K562 (cell line): ENCODE measurements at regions not wholly inside any gene's neighbourhood (a gene's known extent, or its start where the extent isn't known, plus 50 kb on each side); places are given as distances from the start of the nearest gene placed in this dataset.

Source experiments
- ATAC-seq: fragments of 200-7000 bp; cut with Tn5 transposase; 3 replicates; pipeline ENCODE4 v1.9.1; 2020; ENCODE audit warnings: moderate library complexity
- BruUV-seq: library from RNA; stranded (reverse); fragments of 400-500 nt; replicated peaks from 2 replicates; lab custom pipeline; 2021; lab: Mats Ljungman, UMichigan
- CTCF ChIA-PET: fragments of 300-600 bp; formaldehyde crosslinking; extraction: SDS; loops from one replicate; lab custom pipeline; 2021; ENCODE audit warnings: low intra/inter-chr PET ratio; lab: Yijun Ruan, JAX
- POLR2A ChIA-PET: fragments of 300-600, 350-650 bp; sonication (Branson Sonifier 250); formaldehyde crosslinking; extraction: SDS; loops from one replicate; lab custom pipeline; 2021; ENCODE audit warnings: antibody characterized with exemption, inconsistent platforms; lab: Yijun Ruan, JAX
- DNase-seq, 4 experiments: peaks; one replicate each; pipeline versions ENCODE4 v3.0.0 to v3.0.0-alpha.2; 2011 to 2018; ENCODE audit warnings: low spot score in 3 of 4, mixed read lengths in 3 of 4; ENCODE audit errors: extremely low read depth in 1 of 4
- FAIRE-seq: peaks from 2 replicates; lab custom pipeline; 2011; peaks lifted over from hg19 to GRCh38; lab: Jason Lieb, UNC
- H2AFZ ChIP-seq: 2 replicates; pipeline ENCODE4 v1.6.0; 2011; ENCODE audit warnings: low read depth, low read length, control low read depth, inconsistent platforms
- H3K27ac ChIP-seq: fragments of 200-600 bp; 3 replicates; pipeline ENCODE4 v1.8.0; 2011; ENCODE audit warnings: low read depth, mild to moderate bottlenecking, control low read depth, inconsistent platforms, low read length, moderate library complexity, mixed read lengths; ENCODE audit errors: extremely low read depth
- H3K27me3 ChIP-seq, 2 experiments: fragments of 300-600 bp in 1 of 2; 2 replicates in 1 of 2; 3 replicates in 1 of 2; pipeline versions ENCODE4 v1.6.0 to v1.8.0; 2011; ENCODE audit warnings: inconsistent platforms in 2 of 2, low read length in 2 of 2, mild to moderate bottlenecking in 1 of 2, mixed read lengths in 1 of 2, moderate library complexity in 1 of 2; ENCODE audit not compliant: control insufficient read depth in 2 of 2, insufficient read depth in 2 of 2
- H3K36me3 ChIP-seq: fragments of 300-600 bp; 3 replicates; pipeline ENCODE4 v1.8.0; 2011; ENCODE audit warnings: mild to moderate bottlenecking, low read length, inconsistent platforms; ENCODE audit not compliant: control insufficient read depth, insufficient read depth
- H3K4me1 ChIP-seq, 2 experiments: fragments of 200-600 bp in 1 of 2; replicated peaks in 1 of 2; 2 replicates in 1 of 2; 3 replicates in 1 of 2; pipeline versions ENCODE4 v1.5.1 to v1.8.0; 2011; ENCODE audit warnings: inconsistent platforms in 2 of 2, low read length in 2 of 2, mild to moderate bottlenecking in 1 of 2, mixed read lengths in 1 of 2, moderate library complexity in 1 of 2; ENCODE audit not compliant: control insufficient read depth in 2 of 2, insufficient read depth in 2 of 2
- H3K4me2 ChIP-seq: 2 replicates; pipeline ENCODE4 v1.6.1; 2011; ENCODE audit warnings: low read length, control low read depth, inconsistent platforms, mixed read lengths; ENCODE audit not compliant: insufficient read depth
- H3K4me3 ChIP-seq: fragments of 200-600 bp; sonication (generic), shearing (Covaris generic); 2 replicates; pipeline ENCODE4 v1.5.1; 2016; ENCODE audit warnings: control low read depth, inconsistent platforms
- H3K79me2 ChIP-seq: fragments of 200-600 bp; 3 replicates; pipeline ENCODE4 v1.8.0; 2011; ENCODE audit warnings: low read length, inconsistent platforms; ENCODE audit not compliant: control insufficient read depth, insufficient read depth
- H3K9ac ChIP-seq, 2 experiments: 2 replicates each; pipeline versions ENCODE4 v1.6.0 to v1.6.1; 2011; ENCODE audit warnings: low read depth in 2 of 2, low read length in 2 of 2, control low read depth in 1 of 2, inconsistent platforms in 1 of 2, mild to moderate bottlenecking in 1 of 2, mixed read lengths in 1 of 2; ENCODE audit not compliant: insufficient read depth in 1 of 2
- H3K9me1 ChIP-seq: one replicate; pipeline ENCODE4 v1.6.0; 2011; ENCODE audit warnings: inconsistent platforms, mild to moderate bottlenecking, low read length, moderate library complexity; ENCODE audit not compliant: control insufficient read depth, insufficient read depth
- H3K9me3 ChIP-seq: replicated peaks from 2 replicates; pipeline ENCODE4 v1.5.1; 2011; ENCODE audit warnings: low read depth, low read length, inconsistent platforms; ENCODE audit not compliant: control insufficient read depth, insufficient read depth
- H4K20me1 ChIP-seq: replicated peaks from 2 replicates; pipeline ENCODE4 v1.6.1; 2011; ENCODE audit warnings: low read length, inconsistent platforms, mixed read lengths; ENCODE audit not compliant: control insufficient read depth, insufficient read depth
- ATF1 ChIP-seq, 2 experiments: fragments of 450-650 bp in 1 of 2; IDR thresholded peaks; 2 replicates each; pipeline ENCODE4 v1.6.1; 2016; ENCODE audit warnings: missing compliant biosample characterization in 1 of 2, missing genetic modification characterization in 1 of 2
- CHAMP1 ChIP-seq: fragments of 450-650 bp; IDR thresholded peaks from 2 replicates; pipeline ENCODE4 v1.6.1; 2016; ENCODE audit warnings: mild to moderate bottlenecking
- FOXA3 ChIP-seq, 2 experiments: fragments of 450-650 bp in 1 of 2; sonication (generic) in 1 of 2; formaldehyde crosslinking; IDR thresholded peaks in 1 of 2; conservative IDR thresholded peaks in 1 of 2; 2 replicates each; pipeline versions ENCODE4 v1.4.0 to v1.8.0; 2020 to 2022; ENCODE audit warnings: mild to moderate bottlenecking in 2 of 2, missing genetic modification reagents in 1 of 2
- HMBOX1 ChIP-seq: sonication (generic); IDR thresholded peaks from 2 replicates; pipeline ENCODE4 v1.6.1; 2016
- ILK ChIP-seq: fragments of 450-650 bp; IDR thresholded peaks from 2 replicates; pipeline ENCODE4 v1.6.1; 2016; ENCODE audit warnings: missing genetic modification characterization, low read depth, mild to moderate bottlenecking, missing compliant biosample characterization, moderate library complexity, borderline replicate concordance
- L3MBTL2 ChIP-seq: fragments of 450-650 bp; IDR thresholded peaks from 2 replicates; pipeline ENCODE4 v1.6.1; 2016; ENCODE audit warnings: mild to moderate bottlenecking, moderate library complexity
- MCM3 ChIP-seq: fragments of 450-650 bp; IDR thresholded peaks from 2 replicates; pipeline ENCODE4 v1.6.1; 2016
- MCM7 ChIP-seq, 2 experiments: fragments of 450-650 bp; IDR thresholded peaks; 2 replicates each; pipeline ENCODE4 v1.6.1; 2016 to 2018
- NR0B1 ChIP-seq: fragments of 450-650 bp; IDR thresholded peaks from one replicate; pipeline ENCODE4 v1.6.1; 2018; ENCODE audit warnings: mild to moderate bottlenecking, moderate library complexity; ENCODE audit not compliant: partially characterized antibody
- RBM15 ChIP-seq: fragments of 200-400 bp; formaldehyde crosslinking; IDR thresholded peaks from 2 replicates; pipeline ENCODE4 v1.6.1; 2018; ENCODE audit warnings: mild to moderate bottlenecking, low read length, moderate library complexity; ENCODE audit not compliant: insufficient read depth
- SMAD3 ChIP-seq: fragments of 450-650 bp; formaldehyde crosslinking; conservative IDR thresholded peaks from 2 replicates; pipeline ENCODE4 v1.4.0; 2020; ENCODE audit warnings: mild to moderate bottlenecking
- SRSF3 ChIP-seq: fragments of 200-400 bp; formaldehyde crosslinking; IDR thresholded peaks from 2 replicates; pipeline ENCODE4 v1.6.1; 2016; ENCODE audit warnings: mild to moderate bottlenecking, low read length, moderate library complexity; ENCODE audit not compliant: insufficient read depth
- TEAD1 ChIP-seq, 2 experiments: fragments of 450-650 bp in 1 of 2; sonication (generic) in 1 of 2; formaldehyde crosslinking; IDR thresholded peaks; 2 replicates each; pipeline versions ENCODE4 v1.4.0 to v1.8.0; 2020 to 2022; ENCODE audit warnings: mild to moderate bottlenecking in 2 of 2, missing genetic modification reagents in 1 of 2
- TSC22D4 ChIP-seq: fragments of 450-650 bp; IDR thresholded peaks from 2 replicates; pipeline ENCODE4 v1.6.1; 2016; ENCODE audit warnings: missing genetic modification characterization, missing biosample characterization, control low read depth
- ZFP30 ChIP-seq: fragments of 250-450 bp; sonication (Bioruptor Pico); IDR thresholded peaks from 2 replicates; pipeline ENCODE4 v1.8.0; 2022; ENCODE audit warnings: moderate library complexity, mild to moderate bottlenecking, inconsistent platforms, borderline replicate concordance
- ZNF212 ChIP-seq: fragments of 450-650 bp; formaldehyde crosslinking; IDR thresholded peaks from 2 replicates; pipeline ENCODE4 v1.4.0; 2020; ENCODE audit warnings: mild to moderate bottlenecking
- ZNF347 ChIP-seq: fragments of 450-650 bp; formaldehyde crosslinking; IDR thresholded peaks from 2 replicates; pipeline ENCODE4 v1.4.0; 2020; ENCODE audit warnings: low read depth, mild to moderate bottlenecking, moderate library complexity
- ZNF668 ChIP-seq: fragments of 250-450 bp; sonication (Bioruptor Pico); IDR thresholded peaks from 2 replicates; pipeline ENCODE4 v1.8.0; 2022; ENCODE audit warnings: mild to moderate bottlenecking, inconsistent platforms
- ZNF699 ChIP-seq: fragments of 250-450 bp; sonication (Bioruptor Pico); IDR thresholded peaks from 2 replicates; pipeline ENCODE4 v1.8.0; 2021; ENCODE audit warnings: mild to moderate bottlenecking, moderate library complexity; ENCODE audit not compliant: insufficient replicate concordance
- ZZZ3 ChIP-seq: fragments of 450-650 bp; IDR thresholded peaks from 2 replicates; pipeline ENCODE4 v1.6.1; 2016; ENCODE audit warnings: antibody characterized with exemption, mild to moderate bottlenecking, moderate library complexity
- WGBS: fragments of 100-300 bp; shearing (Covaris generic); methylation state at CpG from one replicate; pipeline ENCODE4 v1.1.6; 2016; ENCODE audit warnings: low coverage, mixed read lengths; ENCODE audit not compliant: insufficient coverage; ENCODE audit errors: missing lambda C conversion rate; 5-methylcytosine and 5-hydroxymethylcytosine counted together
- in situ Hi-C: fragments of 300-500 bp; cut with MboI; formaldehyde crosslinking; loops from 4 replicates; pipeline ENCODE4 v1.15.0; 2018; ENCODE audit warnings: inconsistent platforms, mixed read lengths
- intact Hi-C: fragments of 100-400 bp; cut with micrococcal nuclease; formaldehyde crosslinking; loops from 2 replicates; pipeline ENCODE4 v1.14.2; 2022

GRCh38 chr18:43662657-43663056 is 385.4 kb upstream of the SYT4 start:
- H3K4me1 ChIP-seq = no peaks in the 10 kb centered on the region
- TF ChIP-seq ZNF347 (no peak), NR0B1 (no peak), MCM3 (no peak), ZNF212 (no peak), FOXA3 (CRISPR knock-in tag; conservative IDR thresholded peaks at IDR 0.05 in 1 of 2, IDR thresholded peaks at IDR 0.05 in 1 of 2) (no peak), MCM7 (IDR thresholded peaks at IDR 0.05) (no peak), SRSF3 (no peak), ZZZ3 (no peak), L3MBTL2 (no peak), RBM15 (no peak), HMBOX1 (no peak), CHAMP1 (no peak), ZFP30 (CRISPR knock-in tag) (no peak), ATF1 (CRISPR knock-in tag; IDR thresholded peaks at IDR 0.05) (no peak), ATF1 (tag; IDR thresholded peaks at IDR 0.05) (no peak), SMAD3 (no peak), ZNF668 (CRISPR knock-in tag) (no peak), TSC22D4 (no peak), ILK (tag) (no peak), TEAD1 (CRISPR knock-in tag; IDR thresholded peaks at IDR 0.05) (no peak), ZNF699 (no peak)
- WGBS = 3% methylated on average over 4 of the region's 4 CpGs
- H3K4me2 ChIP-seq = no peak overlapping the region
- no peaks in the 10 kb centered on the region for H3K27me3 ChIP-seq
- in situ Hi-C loops (no loop called here), intact Hi-C loops (no loop called here)
- POLR2A ChIA-PET = no interaction called here
- CTCF ChIA-PET = no interaction called here
- BruUV-seq = no TSS peak
- H3K36me3 ChIP-seq = no peaks in the 10 kb centered on the region
- no peak overlapping the region for H3K9ac ChIP-seq
- DNase-seq = no peak
- H3K27ac ChIP-seq = no peak overlapping the region
- no peaks in the 10 kb centered on the region for H3K9me3 ChIP-seq
- H3K9me1 ChIP-seq = no peaks in the 10 kb centered on the region
- no peak overlapping the region for H3K4me3 ChIP-seq
- no peak for FAIRE-seq
- H4K20me1 ChIP-seq = no peaks in the 10 kb centered on the region
- no peaks in the 10 kb centered on the region for H3K79me2 ChIP-seq
- H2AFZ ChIP-seq = no peak overlapping the region
- no peak for ATAC-seq
